GM19025 (cell line): ENCODE measurements at regions not wholly inside any gene's neighbourhood (a gene's known extent, or its start where the extent isn't known, plus 50 kb on each side); places are given as distances from the start of the nearest gene placed in this dataset.
"Not testable (repeated sequence)": the region's sequence is repeated elsewhere in the genome, so short reads cannot be mapped to it uniquely, and the experiment has no call there.

Experiments used
- ATAC-seq: cut with Tn5 transposase; IDR thresholded peaks from one replicate; pipeline ENCODE4 v1.9.1; 2021; ENCODE audit warnings: mild to moderate bottlenecking, low read depth, moderate library complexity; ENCODE audit not compliant: unreplicated experiment

GRCh38 chr2:17208511-17208910 lies 309.7 kb downstream of the RAD51AP2 start:
- no peak for ATAC-seq

GRCh38 chr2:17206771-17207170 lies 311.5 kb downstream of the RAD51AP2 start:
- ATAC-seq: no peak

GRCh38 chr2:17204214-17204613 lies 314.0 kb downstream of the RAD51AP2 start:
- not testable (repeated sequence) for ATAC-seq

GRCh38 chr2:17202628-17203027 lies 315.6 kb downstream of the RAD51AP2 start:
- ATAC-seq: not testable (repeated sequence)

GRCh38 chr2:17199741-17200140 lies 318.5 kb downstream of the RAD51AP2 start:
- ATAC-seq: no peak

- no peak for ATAC-seq
These were observed 321.9 kb downstream of the RAD51AP2 start for GRCh38 chr2:17196380-17196779.

- ATAC-seq: no peak
These were observed 323.2 kb downstream of the RAD51AP2 start for GRCh38 chr2:17195016-17195415.

- ATAC-seq: no peak
These were observed 324.2 kb downstream of the RAD51AP2 start for GRCh38 chr2:17194083-17194482.

- ATAC-seq: not testable (repeated sequence)
These were observed 324.8 kb downstream of the RAD51AP2 start for GRCh38 chr2:17193433-17193890.

GRCh38 chr2:17191223-17191622 lies 327.0 kb downstream of the RAD51AP2 start:
- ATAC-seq: no peak

- no peak for ATAC-seq
These were observed 327.7 kb downstream of the RAD51AP2 start for GRCh38 chr2:17190527-17190926.

GRCh38 chr2:17188721-17189120 lies 329.5 kb downstream of the RAD51AP2 start:
- no peak for ATAC-seq

- no peak for ATAC-seq
These were observed 333.7 kb downstream of the RAD51AP2 start for GRCh38 chr2:17184512-17184911.

- ATAC-seq: no peak
These were observed 335.8 kb downstream of the RAD51AP2 start for GRCh38 chr2:17182399-17182798.

- no peak for ATAC-seq
These were observed 337.0 kb downstream of the RAD51AP2 start for GRCh38 chr2:17181051-17181752.

GRCh38 chr2:17179145-17179808 lies 339.0 kb downstream of the RAD51AP2 start:
- ATAC-seq: no peak

- no peak for ATAC-seq
These were observed 341.2 kb downstream of the RAD51AP2 start for GRCh38 chr2:17177088-17177487.

- ATAC-seq: peak; percentile 77
These were observed 346.7 kb downstream of the RAD51AP2 start for GRCh38 chr2:17171446-17172049.

GRCh38 chr2:17166506-17166905 lies 351.7 kb downstream of the RAD51AP2 start:
- ATAC-seq: no peak

GRCh38 chr2:17164550-17164949 lies 353.7 kb downstream of the RAD51AP2 start:
- ATAC-seq: no peak

GRCh38 chr2:17163638-17164037 lies 354.6 kb downstream of the RAD51AP2 start:
- no peak for ATAC-seq

- no peak for ATAC-seq
These were observed 355.5 kb downstream of the RAD51AP2 start for GRCh38 chr2:17162713-17163112.
